ENCODE measurements at regions not wholly inside any gene's neighbourhood (a gene's known extent, or its start where the extent isn't known, plus 50 kb on each side); places are given as distances from the start of the nearest gene placed in this dataset.

DNA sequence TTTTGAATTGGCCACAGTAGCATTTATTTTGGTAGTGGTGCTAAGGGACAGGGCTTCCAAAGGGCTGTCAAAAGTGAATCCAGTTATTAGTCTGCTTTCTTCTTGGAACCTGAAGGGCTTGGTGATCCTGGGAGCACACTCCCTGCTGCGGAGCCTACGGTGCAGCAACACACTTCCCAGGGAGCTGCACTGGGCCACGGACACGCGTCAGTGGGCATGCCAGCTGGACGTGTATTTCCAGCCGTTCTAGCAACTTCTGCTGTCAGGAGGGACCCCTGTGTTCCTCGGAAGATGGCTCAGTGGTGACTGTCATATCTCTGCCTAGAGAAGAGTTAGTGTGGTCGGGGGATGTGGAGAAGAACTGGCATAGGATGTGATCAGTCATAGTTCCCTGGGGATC lies 204.6 kb downstream of the SOCS6 start:
- no peaks in the 10 kb centered on the region for H3K27me3 ChIP-seq

DNA sequence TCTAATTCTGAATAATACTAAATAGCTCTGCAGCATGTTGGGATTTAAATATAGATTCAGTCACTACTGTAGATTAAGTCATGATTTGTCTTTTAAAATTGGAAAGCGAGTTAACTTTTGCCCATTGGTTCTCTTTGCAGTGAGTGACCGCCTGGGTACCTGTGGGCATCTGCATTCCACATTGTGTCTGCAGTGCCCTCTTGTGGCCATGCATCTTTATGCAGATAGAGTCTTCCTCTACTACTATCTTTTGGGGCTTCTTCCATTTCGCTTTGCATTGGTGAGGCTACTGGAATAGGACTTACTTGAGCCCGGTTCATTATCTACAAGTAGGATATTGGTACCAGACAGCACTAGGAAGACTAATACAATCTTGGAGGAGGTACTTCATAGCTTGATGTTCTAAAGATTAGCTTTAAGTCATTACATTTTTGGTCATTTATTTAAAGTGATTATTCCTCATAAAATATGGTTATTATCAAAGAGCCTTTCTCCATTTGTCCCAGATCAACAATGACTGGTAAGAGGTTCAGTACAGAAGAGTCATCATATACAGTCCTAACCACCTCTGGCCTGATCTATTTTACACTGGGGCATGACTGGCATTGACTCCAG lies 203.0 kb downstream of the SOCS6 start:
- Histone ChIP-seq H3K27me3 (no peaks in the 10 kb centered on the region), H3K36me3 (no peaks in the 10 kb centered on the region), H3K27ac (no peak overlapping the region), H3K4me1 (ENCODE audit: low read depth) (no peaks in the 10 kb centered on the region), H3K4me3 (no peak overlapping the region), H3K9me3 (ENCODE audit: low read depth) (no peaks in the 10 kb centered on the region)
- TF ChIP-seq, protein P1, sequence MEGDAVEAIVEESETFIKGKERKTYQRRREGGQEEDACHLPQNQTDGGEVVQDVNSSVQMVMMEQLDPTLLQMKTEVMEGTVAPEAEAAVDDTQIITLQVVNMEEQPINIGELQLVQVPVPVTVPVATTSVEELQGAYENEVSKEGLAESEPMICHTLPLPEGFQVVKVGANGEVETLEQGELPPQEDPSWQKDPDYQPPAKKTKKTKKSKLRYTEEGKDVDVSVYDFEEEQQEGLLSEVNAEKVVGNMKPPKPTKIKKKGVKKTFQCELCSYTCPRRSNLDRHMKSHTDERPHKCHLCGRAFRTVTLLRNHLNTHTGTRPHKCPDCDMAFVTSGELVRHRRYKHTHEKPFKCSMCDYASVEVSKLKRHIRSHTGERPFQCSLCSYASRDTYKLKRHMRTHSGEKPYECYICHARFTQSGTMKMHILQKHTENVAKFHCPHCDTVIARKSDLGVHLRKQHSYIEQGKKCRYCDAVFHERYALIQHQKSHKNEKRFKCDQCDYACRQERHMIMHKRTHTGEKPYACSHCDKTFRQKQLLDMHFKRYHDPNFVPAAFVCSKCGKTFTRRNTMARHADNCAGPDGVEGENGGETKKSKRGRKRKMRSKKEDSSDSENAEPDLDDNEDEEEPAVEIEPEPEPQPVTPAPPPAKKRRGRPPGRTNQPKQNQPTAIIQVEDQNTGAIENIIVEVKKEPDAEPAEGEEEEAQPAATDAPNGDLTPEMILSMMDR (IDR thresholded peaks at IDR 0.05; ENCODE audit: low read depth, low read length): peak; percentile 89
- DNase-seq (ENCODE audit: low read depth in 1 of 2, low spot score in 1 of 2): peak; percentile 57 to 70

More for the DNA sequence above, 204.6 kb downstream of the SOCS6 start:
- no peak overlapping the region for H3K4me3 ChIP-seq
- no peak for DNase-seq (ENCODE audit: low read depth in 1 of 2, low spot score in 1 of 2)
- no peaks in the 10 kb centered on the region for H3K4me1 ChIP-seq (ENCODE audit: low read depth)
- H3K9me3 ChIP-seq (ENCODE audit: low read depth): no peaks in the 10 kb centered on the region
- H3K27ac ChIP-seq: no peak overlapping the region
- H3K36me3 ChIP-seq: no peaks in the 10 kb centered on the region
- TF ChIP-seq, protein P1 (IDR thresholded peaks at IDR 0.05; ENCODE audit: low read depth, low read length): no peak

DNA sequence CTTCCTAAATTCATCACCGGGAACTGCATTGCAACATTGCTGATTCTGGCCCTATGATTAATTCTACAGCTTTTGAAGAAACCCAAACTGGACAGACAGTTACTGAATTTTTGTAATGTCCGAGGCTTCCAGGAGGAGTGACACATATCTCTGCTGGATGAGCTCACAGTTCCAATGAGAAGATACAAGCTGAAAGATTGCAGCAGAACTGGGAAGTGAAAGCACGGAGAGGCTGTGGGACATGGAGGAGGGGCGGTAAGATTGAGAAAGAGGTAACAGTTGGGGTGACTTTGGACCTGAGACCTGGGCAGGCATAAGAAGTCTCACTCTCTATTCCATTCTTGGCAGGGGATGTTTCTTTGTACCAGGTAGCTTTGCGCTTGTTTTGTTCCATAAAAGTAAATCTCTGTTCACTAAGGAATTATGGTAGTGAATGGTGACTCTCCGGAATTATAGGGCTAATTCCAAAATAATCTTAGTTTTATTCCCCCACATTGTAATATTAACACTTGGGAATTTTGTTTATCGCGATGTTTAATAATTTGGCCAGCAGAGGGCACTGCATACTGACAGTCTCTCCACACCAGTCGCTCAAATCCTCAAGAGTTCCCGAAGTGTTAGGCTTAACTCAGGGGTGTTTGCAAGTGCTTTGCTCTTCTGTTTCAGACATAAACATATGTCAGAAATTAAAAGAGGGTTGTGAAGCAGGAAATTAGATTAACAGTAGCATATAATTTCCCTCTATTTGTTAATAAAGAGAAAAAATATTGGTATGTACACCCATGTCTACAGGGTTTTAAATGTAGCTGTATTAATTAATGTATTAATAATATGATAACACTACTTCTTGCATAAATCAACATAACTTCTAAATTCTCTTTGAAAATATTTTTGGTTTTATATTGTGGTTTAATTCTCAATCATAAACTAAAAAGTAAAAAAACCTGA lies 201.4 kb downstream of the SOCS6 start:
- peak; percentile 74 to 75 for DNase-seq (ENCODE audit: low read depth in 1 of 2, low spot score in 1 of 2)
- Histone ChIP-seq H3K27me3 (no peaks in the 10 kb centered on the region), H3K9me3 (ENCODE audit: low read depth) (no peaks in the 10 kb centered on the region), H3K4me3 (no peak overlapping the region), H3K4me1 (ENCODE audit: low read depth) (no peaks in the 10 kb centered on the region), H3K27ac (no peak overlapping the region), H3K36me3 (no peaks in the 10 kb centered on the region)
- TF ChIP-seq, protein P1 (IDR thresholded peaks at IDR 0.05; ENCODE audit: low read depth, low read length): peak; percentile 63

DNA sequence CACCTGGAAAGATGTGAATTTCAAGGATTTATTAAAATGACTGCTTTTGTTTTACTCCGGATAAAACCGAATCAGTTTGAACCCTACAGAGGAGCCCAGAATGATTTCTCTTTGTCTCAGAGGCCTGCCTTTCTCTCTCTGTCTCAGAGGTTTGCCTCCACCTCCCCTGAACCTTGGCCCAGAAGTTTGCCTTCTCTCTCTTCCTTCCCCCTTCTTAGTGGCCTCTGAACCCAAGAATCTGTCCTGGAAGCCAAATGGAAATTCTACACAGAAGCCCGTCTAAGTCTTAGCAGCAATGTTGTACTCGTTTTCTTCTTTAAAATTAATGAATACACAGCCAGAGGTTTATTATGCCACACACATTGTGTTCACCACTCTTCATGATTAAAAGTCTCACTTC lies 200.7 kb downstream of the SOCS6 start:
- no peak for DNase-seq (ENCODE audit: low read depth in 1 of 2, low spot score in 1 of 2)
- H3K36me3 ChIP-seq: no peaks in the 10 kb centered on the region
- H3K4me3 ChIP-seq: no peak overlapping the region
- no peaks in the 10 kb centered on the region for H3K27me3 ChIP-seq
- TF ChIP-seq, protein P1 (IDR thresholded peaks at IDR 0.05; ENCODE audit: low read depth, low read length): no peak
- H3K9me3 ChIP-seq (ENCODE audit: low read depth): no peaks in the 10 kb centered on the region
- no peak overlapping the region for H3K27ac ChIP-seq
- H3K4me1 ChIP-seq (ENCODE audit: low read depth): no peaks in the 10 kb centered on the region

DNA sequence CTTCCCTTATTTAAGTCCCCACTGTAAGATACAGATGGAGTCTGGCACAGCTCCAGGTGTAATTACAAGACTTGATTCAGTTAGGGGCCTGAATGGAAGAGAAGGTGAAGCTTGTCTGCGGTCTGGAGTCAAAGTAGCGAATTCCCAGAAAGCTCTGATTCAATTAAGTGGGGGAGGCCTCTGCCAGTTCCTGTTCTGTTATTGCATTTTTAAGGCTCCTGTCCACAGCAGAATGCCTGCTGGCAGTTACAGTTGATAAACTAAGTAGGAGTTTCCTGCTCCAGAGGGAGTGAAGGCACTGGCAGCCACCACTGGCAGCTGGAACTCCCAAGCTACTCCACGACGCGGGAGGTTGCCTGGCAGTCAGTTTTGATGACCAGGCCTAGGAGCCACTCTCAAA lies 181.1 kb downstream of the SOCS6 start:
- DNase-seq (ENCODE audit: low read depth in 1 of 2, low spot score in 1 of 2): peak; percentile 27 to 77
- peak overlapping the region; percentile 55 for H3K27ac ChIP-seq
- no peak overlapping the region for H3K4me3 ChIP-seq
- H3K36me3 ChIP-seq: no peaks in the 10 kb centered on the region
- H3K4me1 ChIP-seq (ENCODE audit: low read depth): no peaks in the 10 kb centered on the region
- TF ChIP-seq, protein P1 (IDR thresholded peaks at IDR 0.05; ENCODE audit: low read depth, low read length): no peak
- H3K9me3 ChIP-seq (ENCODE audit: low read depth): no peaks in the 10 kb centered on the region
- H3K27me3 ChIP-seq: no peaks in the 10 kb centered on the region

All from cardiac muscle cell (in vitro differentiated cells and primary cell).